ENCODE measurements at regions not wholly inside any gene's neighbourhood (a gene's known extent, or its start where the extent isn't known, plus 50 kb on each side); places are given as distances from the start of the nearest gene placed in this dataset.
"Not testable (repeated sequence)": the region's sequence is repeated elsewhere in the genome, so short reads cannot be mapped to it uniquely, and the experiment has no call there.

GRCh38 chr12:131318045-131318685, 364.5 kb downstream of the ADGRD1 start:
- DNase-seq: no peak

- no peak for DNase-seq
These were observed 368.3 kb downstream of the ADGRD1 start for GRCh38 chr12:131321988-131322387.

DNA sequence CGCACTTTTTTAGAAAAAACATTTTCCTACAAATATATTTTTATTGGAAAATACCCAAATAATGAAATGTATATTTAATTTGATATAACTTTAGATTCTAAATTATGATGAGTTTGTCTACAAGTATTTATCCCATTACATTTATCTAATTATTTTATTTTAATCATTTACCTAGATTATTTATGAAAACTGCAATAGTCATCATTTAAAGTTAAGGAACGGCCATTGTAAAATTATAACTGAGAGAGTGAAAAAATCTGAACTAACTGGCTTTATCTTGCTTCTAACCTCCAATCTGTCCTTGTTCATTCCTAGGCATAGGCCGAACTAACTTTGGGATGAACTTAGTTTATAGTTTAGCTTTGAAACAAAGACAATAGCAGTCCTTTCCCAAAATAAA, 368.8 kb downstream of the ADGRD1 start:
- DNase-seq: not testable (repeated sequence)

- no peak for DNase-seq
These were observed 370.2 kb downstream of the ADGRD1 start for GRCh38 chr12:131323879-131324278.

DNA sequence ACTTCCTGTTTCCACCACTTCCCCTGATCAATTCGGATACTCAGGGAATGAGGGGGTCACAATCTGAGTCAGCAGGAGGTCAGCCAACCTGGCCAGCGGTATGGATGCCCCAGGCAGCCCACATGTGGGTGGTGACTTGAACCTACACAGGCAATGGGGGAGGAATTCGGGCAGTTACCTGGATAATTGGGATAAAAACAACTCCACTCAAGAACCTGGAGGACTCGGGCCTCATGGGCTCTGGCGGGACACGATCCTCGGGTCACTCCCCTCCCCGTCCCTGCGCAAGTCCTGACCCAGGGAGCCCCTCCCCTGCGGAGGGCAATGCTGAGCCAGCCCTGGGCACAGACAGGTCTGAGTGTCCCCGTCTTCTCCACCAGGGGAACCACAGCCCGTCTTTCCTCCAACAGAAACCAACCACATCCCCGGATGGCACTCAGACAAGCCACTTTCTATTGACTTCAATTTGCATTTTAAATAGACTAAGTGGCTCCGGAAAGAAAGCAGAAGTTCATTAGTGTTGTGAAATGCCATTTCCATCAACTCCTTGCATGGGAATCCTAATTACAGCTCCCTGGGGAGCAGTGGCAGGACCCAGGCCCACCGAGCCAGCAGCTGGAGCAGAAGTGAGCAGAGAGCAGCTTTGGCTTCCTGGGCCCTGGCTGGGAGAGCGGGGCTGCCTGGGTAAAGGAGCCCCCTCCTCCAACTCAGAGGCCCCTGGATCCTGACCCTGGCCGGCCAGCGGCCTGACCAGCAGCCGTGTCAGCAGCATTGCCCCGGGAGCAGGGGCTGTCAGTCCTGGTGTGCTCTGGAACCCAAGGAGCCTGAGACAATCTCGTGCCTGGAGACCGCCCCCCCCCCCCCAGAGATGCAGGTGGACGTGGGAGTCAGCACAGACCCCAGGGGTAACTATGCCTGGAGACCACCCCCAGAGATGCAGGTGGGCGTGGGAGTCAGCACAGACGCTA, 374.1 kb downstream of the ADGRD1 start:
- DNase-seq: no peak

GRCh38 chr12:131328861-131329845, 375.4 kb downstream of the ADGRD1 start:
- DNase-seq: not testable (repeated sequence)

DNA sequence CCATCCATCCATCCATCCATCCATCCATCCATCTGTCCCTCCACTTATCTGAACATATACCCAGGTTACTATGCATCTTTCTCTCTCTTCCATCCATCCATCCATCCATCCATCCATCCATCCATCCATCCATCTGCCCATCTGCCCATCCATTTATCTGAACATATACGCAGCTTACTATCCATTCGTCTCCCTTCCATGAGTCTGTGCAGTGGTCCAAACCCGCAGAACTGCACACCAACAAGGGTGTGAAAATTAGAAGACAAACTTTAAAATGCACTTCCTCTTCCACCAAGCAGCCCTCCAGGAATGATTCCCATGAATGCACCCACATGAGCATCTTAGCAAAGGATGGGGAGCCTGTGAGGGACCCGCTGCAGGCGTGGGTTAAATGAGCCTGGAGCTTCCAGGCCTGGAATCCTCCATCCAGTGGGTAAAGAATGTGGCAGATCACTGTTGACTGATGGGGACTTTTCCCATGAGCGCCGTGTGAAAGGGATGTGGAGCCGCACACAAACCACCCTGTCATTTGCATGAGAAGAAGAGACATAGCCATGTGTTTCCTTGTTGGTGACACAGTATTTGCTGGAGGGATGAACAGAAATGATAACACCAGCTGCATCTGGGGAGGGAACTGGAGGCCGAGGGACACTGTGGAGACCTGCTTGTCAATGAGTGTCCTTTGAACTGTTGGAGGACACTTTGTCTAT, 376.6 kb downstream of the ADGRD1 start:
- no peak for DNase-seq

DNA sequence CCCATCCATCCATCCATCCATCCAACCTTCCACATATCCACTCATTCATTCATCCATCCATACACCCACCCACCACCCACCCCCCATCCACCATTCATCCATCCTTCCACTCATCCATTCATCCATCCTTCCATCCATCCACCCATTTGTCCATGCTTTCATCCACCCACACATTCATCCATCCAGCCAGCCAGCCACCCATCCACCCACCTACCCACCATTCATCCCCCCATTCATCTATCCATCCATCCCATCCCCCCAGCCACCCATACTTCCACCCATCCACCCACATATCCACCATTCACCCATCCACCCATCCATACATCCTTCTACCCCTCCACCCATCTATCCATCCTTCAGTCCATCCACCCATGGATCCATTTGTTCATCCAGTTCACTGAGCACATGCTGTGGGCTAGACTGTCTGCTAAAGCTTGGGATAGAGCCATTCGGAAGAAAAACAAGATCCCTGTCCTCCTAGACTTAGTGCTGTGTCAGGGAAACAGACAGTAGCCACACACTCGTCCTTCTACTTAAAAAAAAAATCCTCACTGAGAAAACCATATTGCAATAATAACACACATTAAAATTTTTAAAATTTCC, 377.5 kb downstream of the ADGRD1 start:
- DNase-seq: no peak

GRCh38 chr12:131332224-131332623, 378.5 kb downstream of the ADGRD1 start:
- DNase-seq: no peak

GRCh38 chr12:131333136-131333535, 377.8 kb upstream of the SFSWAP start:
- DNase-seq: no peak

- DNase-seq: no peak
These were observed 377.1 kb upstream of the SFSWAP start for GRCh38 chr12:131333621-131334440.

- no peak for DNase-seq
These were observed 376.1 kb upstream of the SFSWAP start for GRCh38 chr12:131334835-131335234.

- no peak for DNase-seq
These were observed 375.4 kb upstream of the SFSWAP start for GRCh38 chr12:131335456-131335855.

DNA sequence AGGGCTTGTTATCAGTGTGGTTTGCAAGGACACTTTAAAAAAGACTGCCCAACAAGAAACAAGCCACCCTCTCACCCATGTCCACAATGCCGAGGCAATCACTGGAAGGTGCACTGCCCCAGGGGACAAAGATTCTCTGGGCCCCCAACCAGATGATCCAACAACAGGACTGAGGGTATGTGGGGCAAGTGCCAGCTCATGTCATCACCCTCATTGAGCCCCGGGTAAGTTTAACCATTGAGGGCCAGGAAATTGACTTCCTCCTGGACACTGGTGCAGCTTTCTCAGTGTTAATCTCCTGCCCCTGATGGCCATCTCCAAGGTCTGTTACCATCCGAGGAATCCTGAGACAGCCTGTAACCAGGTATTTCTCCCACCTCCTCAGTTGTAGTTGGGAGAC, 373.0 kb upstream of the SFSWAP start:
- DNase-seq: not testable (repeated sequence)

GRCh38 chr12:131340616-131341210, 370.2 kb upstream of the SFSWAP start:
- no peak for DNase-seq

DNA sequence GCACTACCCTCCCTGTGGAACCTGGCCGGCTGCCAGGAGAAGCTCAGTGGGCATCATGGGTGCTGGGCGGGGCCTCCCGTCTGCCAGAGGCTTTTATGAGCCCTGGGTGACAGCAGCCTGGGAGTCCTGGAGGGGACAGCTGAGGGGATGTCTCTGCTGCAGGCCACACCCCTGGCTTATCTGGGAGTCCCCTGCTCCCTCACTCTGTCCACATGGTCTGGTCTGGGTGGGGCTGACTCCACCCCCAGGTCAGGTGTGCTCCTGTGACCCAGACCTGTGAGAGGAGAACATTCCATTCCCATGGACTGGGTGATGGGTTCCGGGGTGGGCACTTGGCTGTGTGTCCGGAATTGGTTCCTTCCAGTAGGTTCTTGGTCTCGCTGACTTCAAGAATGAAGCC, 369.3 kb upstream of the SFSWAP start:
- not testable (repeated sequence) for DNase-seq

DNA sequence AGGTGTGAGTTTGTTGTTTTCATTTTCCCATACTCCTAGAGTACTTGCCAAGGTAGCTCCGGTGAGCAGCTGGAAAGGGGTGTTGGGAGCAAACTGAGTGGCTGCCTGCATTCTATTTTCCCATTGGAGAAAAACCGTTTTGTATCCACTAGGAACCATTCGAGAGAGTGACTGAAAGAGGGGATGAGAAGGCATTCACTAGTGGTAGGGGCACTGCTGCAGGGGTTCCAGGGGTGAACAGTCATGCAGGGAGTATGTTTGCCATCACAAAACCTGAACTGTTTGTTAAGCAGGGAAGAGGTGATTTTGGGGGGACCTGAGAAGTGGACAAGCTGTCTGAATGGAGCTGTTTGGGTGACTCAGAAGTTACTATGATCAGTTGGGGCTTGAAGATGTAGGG, 367.5 kb upstream of the SFSWAP start:
- not testable (repeated sequence) for DNase-seq

DNA sequence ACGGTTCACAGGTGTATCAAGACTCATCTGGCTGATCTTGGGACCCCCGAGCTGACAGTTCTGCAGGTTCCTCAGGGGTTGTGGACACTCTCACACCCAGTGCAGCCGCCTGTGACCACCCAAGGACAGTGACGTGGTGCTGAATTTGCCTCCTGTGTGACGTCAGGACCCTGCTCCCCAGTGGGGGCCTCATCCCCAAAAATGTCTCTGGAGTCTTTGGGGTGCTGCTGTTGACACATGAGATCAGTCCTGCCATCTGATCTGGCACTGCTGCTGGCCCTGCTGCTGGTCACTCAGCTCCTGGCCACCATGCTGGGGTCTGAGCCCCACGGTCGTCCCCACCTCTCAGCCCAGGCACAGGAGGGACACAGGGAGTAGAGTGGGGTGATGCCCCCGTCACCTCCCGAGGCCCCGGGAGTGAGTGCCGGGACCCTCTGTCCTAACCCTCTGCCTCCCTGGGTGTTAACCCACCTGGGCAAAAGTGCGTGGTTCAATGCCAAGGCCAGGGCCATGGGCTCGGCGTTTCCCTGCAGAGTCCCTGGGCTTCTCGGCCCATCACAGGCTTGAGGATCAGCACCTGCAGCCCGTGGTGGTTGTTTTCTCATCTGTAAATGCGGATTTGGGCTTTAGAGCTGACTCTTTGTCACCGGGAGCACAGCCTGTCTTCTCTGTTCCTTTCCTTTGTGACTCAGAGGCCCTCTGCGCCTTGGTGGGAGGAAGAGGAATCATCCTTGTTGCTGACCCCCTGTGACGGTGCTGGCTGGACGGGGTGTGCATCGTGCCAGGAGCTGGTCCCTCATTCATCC, 366.0 kb upstream of the SFSWAP start:
- DNase-seq: not testable (repeated sequence)
